ENCODE measurements at regions not wholly inside any gene's neighbourhood (a gene's known extent, or its start where the extent isn't known, plus 50 kb on each side); places are given as distances from the start of the nearest gene placed in this dataset.

DNA sequence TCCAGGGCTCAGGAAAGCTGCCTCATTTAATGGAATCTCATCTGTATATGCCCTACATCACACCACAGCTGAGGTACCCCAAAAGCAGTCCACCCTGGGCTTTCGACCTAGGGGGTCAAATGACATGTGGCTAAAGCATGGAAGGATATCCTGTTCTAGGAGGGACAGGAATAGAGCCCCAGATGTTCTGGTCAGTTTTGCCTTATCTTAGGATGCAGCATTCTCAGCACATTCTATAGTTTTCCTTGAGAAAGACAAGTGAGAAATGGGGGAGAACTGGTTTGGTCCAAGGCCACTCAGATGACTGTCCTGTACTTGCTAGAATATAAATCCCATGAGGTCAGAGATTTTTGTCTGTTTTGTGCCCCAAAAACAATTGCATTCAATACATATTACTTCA, 688.0 kb upstream of the ZEB2 start:
- TF ChIP-seq, protein P1, sequence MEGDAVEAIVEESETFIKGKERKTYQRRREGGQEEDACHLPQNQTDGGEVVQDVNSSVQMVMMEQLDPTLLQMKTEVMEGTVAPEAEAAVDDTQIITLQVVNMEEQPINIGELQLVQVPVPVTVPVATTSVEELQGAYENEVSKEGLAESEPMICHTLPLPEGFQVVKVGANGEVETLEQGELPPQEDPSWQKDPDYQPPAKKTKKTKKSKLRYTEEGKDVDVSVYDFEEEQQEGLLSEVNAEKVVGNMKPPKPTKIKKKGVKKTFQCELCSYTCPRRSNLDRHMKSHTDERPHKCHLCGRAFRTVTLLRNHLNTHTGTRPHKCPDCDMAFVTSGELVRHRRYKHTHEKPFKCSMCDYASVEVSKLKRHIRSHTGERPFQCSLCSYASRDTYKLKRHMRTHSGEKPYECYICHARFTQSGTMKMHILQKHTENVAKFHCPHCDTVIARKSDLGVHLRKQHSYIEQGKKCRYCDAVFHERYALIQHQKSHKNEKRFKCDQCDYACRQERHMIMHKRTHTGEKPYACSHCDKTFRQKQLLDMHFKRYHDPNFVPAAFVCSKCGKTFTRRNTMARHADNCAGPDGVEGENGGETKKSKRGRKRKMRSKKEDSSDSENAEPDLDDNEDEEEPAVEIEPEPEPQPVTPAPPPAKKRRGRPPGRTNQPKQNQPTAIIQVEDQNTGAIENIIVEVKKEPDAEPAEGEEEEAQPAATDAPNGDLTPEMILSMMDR (IDR thresholded peaks at IDR 0.05): no peak
- no peak for ATAC-seq (ENCODE audit: low FRiP score)
- DNase-seq (ENCODE audit: low spot score): no peak

DNA sequence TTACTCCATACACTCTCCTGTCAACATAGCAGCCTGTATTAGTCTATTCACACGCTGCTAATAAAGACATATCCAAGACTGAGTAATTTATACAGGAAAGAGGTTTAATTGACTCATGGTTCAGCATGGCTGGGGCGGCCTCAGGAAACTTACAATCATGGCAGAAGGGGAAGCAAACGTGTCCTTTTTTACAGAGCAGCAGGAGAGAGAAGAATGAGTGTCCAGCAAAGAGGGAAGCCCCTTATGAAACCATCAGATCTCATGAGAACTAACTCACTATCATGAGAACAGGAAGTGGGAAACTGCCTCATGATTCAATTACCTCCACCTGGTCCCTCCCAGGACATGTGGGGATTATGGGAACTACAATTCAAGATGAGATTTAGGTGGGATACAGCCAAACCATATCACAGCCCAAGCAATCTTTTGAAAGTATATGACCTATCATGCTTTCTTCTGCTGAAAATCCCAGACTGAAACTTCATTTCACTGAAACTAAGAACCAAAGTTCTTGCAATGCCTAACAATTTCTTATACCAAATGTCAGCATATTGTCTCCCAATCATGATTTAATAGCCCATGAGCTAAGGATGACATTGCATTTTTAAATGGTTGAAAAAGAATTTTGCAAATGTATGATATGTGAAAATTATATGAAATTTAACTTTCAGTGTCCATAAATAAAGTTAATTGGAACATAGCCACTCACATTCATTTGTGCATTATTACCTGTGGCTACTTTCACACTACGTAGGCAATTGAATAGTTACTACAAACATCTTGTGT, 686.8 kb upstream of the ZEB2 start:
- DNase-seq (ENCODE audit: low spot score): no peak
- TF ChIP-seq, protein P1 (IDR thresholded peaks at IDR 0.05): no peak

DNA sequence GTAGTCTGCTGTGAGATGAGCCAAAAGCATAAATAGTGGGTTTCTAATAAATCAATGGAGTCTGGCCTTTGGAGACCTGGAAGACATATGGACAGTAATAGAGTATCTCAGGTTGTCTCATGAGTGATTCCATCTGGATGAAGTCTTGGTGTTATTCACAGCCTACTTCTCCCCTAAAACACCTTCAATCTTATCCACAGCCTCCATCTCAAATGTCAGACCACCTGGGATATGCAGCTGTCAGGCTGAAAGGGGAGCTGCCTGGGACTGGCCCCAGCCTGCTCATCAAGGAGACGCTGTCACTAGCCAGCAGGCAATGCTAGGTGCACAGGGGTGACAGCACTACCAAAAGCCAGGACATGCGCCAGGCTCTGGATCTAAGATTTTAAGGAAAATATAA, 684.0 kb upstream of the ZEB2 start:
- ATAC-seq (ENCODE audit: low FRiP score) (no peak), DNase-seq (ENCODE audit: low spot score) (no peak)
- TF ChIP-seq, protein P1 (IDR thresholded peaks at IDR 0.05): no peak

More for the DNA sequence above, 686.8 kb upstream of the ZEB2 start:
- ATAC-seq (ENCODE audit: low FRiP score): no peak

GRCh38 chr2:145199827-145200706, 680.1 kb upstream of the ZEB2 start:
- DNase-seq (ENCODE audit: low spot score) (no peak), ATAC-seq (ENCODE audit: low FRiP score) (no peak)
- TF ChIP-seq, protein P1 (IDR thresholded peaks at IDR 0.05): no peak

GRCh38 chr2:145199042-145199441, 679.1 kb upstream of the ZEB2 start:
- DNase-seq (ENCODE audit: low spot score): no peak
- TF ChIP-seq, protein P1 (IDR thresholded peaks at IDR 0.05): no peak
- no peak for ATAC-seq (ENCODE audit: low FRiP score)

GRCh38 chr2:145198555-145198954, 678.6 kb upstream of the ZEB2 start:
- TF ChIP-seq, protein P1 (IDR thresholded peaks at IDR 0.05): no peak
- ATAC-seq (ENCODE audit: low FRiP score) (no peak), DNase-seq (ENCODE audit: low spot score) (no peak)

Data from omental fat pad (tissue), 3 donors.